Endothelial cell of umbilical vein (primary cell): ENCODE measurements at regions not wholly inside any gene's neighbourhood (a gene's known extent, or its start where the extent isn't known, plus 50 kb on each side); places are given as distances from the start of the nearest gene placed in this dataset.

Source experiments
- BruUV-seq: library from RNA; stranded (reverse); fragments of 400-500 nt; replicated peaks from 2 replicates; lab custom pipeline; 2021; lab: Mats Ljungman, UMichigan
- CTCF ChIA-PET: fragments of 300-600, 350-600 bp; sonication (Branson Sonifier 250); formaldehyde crosslinking; loops from one replicate; lab custom pipeline; 2021; ENCODE audit warnings: antibody characterized with exemption, inconsistent platforms; lab: Charles Lee
- POLR2A ChIA-PET: fragments of 300-600, 350-600 bp; sonication (Branson Sonifier 250); formaldehyde crosslinking; loops from one replicate; lab custom pipeline; 2021; ENCODE audit warnings: antibody characterized with exemption, inconsistent platforms; lab: Charles Lee
- DNase-seq: peaks from one replicate; pipeline ENCODE4 v3.0.0-alpha.2; 2011; ENCODE audit warnings: low read depth, low spot score
- FAIRE-seq: peaks from 2 replicates; lab custom pipeline; 2011; peaks lifted over from hg19 to GRCh38; lab: Jason Lieb, UNC
- H2AFZ ChIP-seq: 2 replicates; pipeline ENCODE4 v1.6.0; 2012; ENCODE audit warnings: low read depth, low read length, control low read depth, inconsistent platforms
- H3K27ac ChIP-seq: 2 replicates; pipeline ENCODE4 v1.5.1; 2011; ENCODE audit warnings: low read depth, mild to moderate bottlenecking, control low read depth, low read length, moderate library complexity; ENCODE audit not compliant: insufficient read depth
- H3K27me3 ChIP-seq, 2 experiments: 2 replicates each; pipeline versions ENCODE4 v1.6.0 to v1.6.1; 2011; ENCODE audit warnings: low read length in 2 of 2, mixed read lengths in 1 of 2; ENCODE audit not compliant: control insufficient read depth in 2 of 2, insufficient read depth in 2 of 2
- H3K36me3 ChIP-seq, 2 experiments: 2 replicates in 1 of 2; 3 replicates in 1 of 2; pipeline ENCODE4 v1.5.1; 2011; ENCODE audit warnings: low read length in 2 of 2, mild to moderate bottlenecking in 1 of 2, moderate library complexity in 1 of 2; ENCODE audit not compliant: control insufficient read depth in 2 of 2, insufficient read depth in 2 of 2; ENCODE audit errors: extremely low read depth in 1 of 2
- H3K4me1 ChIP-seq: 3 replicates; pipeline ENCODE4 v1.5.1; 2011; ENCODE audit warnings: mild to moderate bottlenecking, low read length; ENCODE audit not compliant: control insufficient read depth, insufficient read depth; ENCODE audit errors: extremely low read depth
- H3K4me2 ChIP-seq: 2 replicates; pipeline ENCODE4 v1.6.1; 2011; ENCODE audit warnings: low read length, control low read depth, mixed read lengths; ENCODE audit not compliant: insufficient read depth
- H3K4me3 ChIP-seq, 3 experiments: fragments of 200-600 bp in 1 of 3; sonication (generic), shearing (Covaris generic) in 1 of 3; replicated peaks in 1 of 3; 2 replicates each; pipeline ENCODE4 v1.5.1; 2011 to 2016; ENCODE audit warnings: control low read depth in 3 of 3, low read length in 3 of 3, mild to moderate bottlenecking in 2 of 3, inconsistent platforms in 1 of 3, low read depth in 1 of 3, moderate library complexity in 1 of 3; ENCODE audit not compliant: insufficient read depth in 1 of 3
- H3K79me2 ChIP-seq: 2 replicates; pipeline ENCODE4 v1.6.0; 2012; ENCODE audit warnings: low read length, inconsistent platforms; ENCODE audit not compliant: control insufficient read depth, insufficient read depth
- H3K9ac ChIP-seq: replicated peaks from 2 replicates; pipeline ENCODE3; 2011; ENCODE audit warnings: low read length, control low read depth; ENCODE audit not compliant: insufficient read depth; ENCODE audit errors: extremely low read depth
- H3K9me1 ChIP-seq: replicated peaks from 3 replicates; pipeline ENCODE4 v1.6.0; 2011; ENCODE audit warnings: mild to moderate bottlenecking, low read length; ENCODE audit not compliant: control insufficient read depth, insufficient read depth; ENCODE audit errors: extremely low read depth
- H3K9me3 ChIP-seq: replicated peaks from 2 replicates; pipeline ENCODE4 v1.5.1; 2012; ENCODE audit warnings: low read length, inconsistent platforms; ENCODE audit not compliant: control insufficient read depth, insufficient read depth
- H4K20me1 ChIP-seq: replicated peaks from 2 replicates; pipeline ENCODE3; 2011; ENCODE audit warnings: mild to moderate bottlenecking, low read length; ENCODE audit not compliant: control insufficient read depth, insufficient read depth; ENCODE audit errors: extremely low read depth
- CTCF ChIP-seq, 2 donors: IDR thresholded peaks; 1 replicate in 1 of 2; 2 replicates in 1 of 2; pipeline ENCODE4 v1.5.1; 2011; ENCODE audit warnings: low read length in 2 of 2, mild to moderate bottlenecking in 2 of 2, moderate library complexity in 2 of 2, control low read depth in 1 of 2, inconsistent platforms in 1 of 2, low read depth in 1 of 2; ENCODE audit not compliant: insufficient read depth in 1 of 2; ENCODE audit errors: extremely low read depth in 1 of 2
- EZH2 ChIP-seq: IDR thresholded peaks from 2 replicates; pipeline ENCODE4 v1.6.1; 2012; ENCODE audit warnings: borderline replicate concordance, low read depth, mild to moderate bottlenecking, moderate library complexity, low read length, inconsistent platforms; ENCODE audit not compliant: severe bottlenecking
- FOS ChIP-seq: IDR thresholded peaks from 2 replicates; pipeline ENCODE4 v1.6.1; 2011; ENCODE audit warnings: mild to moderate bottlenecking, low read length, moderate library complexity, borderline replicate concordance; ENCODE audit not compliant: insufficient read depth
- GATA2 ChIP-seq: IDR thresholded peaks from 2 replicates; pipeline ENCODE4 v1.7.0; 2011; ENCODE audit warnings: low read depth, mild to moderate bottlenecking, moderate library complexity, mixed read lengths, low read length; ENCODE audit not compliant: insufficient read length, insufficient read depth
- JUN ChIP-seq: IDR thresholded peaks from 2 replicates; pipeline ENCODE4 v1.6.1; 2011; ENCODE audit warnings: borderline replicate concordance, low read depth; ENCODE audit not compliant: insufficient read length, insufficient read depth
- MAX ChIP-seq: IDR thresholded peaks from 2 replicates; pipeline ENCODE4 v1.6.1; 2011; ENCODE audit not compliant: insufficient read depth, insufficient read length
- MYC ChIP-seq: IDR thresholded peaks from one replicate; pipeline ENCODE4 v1.6.1; 2011; ENCODE audit warnings: mild to moderate bottlenecking, low read depth, low read length
- POLR2A ChIP-seq: IDR thresholded peaks from 2 replicates; pipeline ENCODE4 v1.6.1; 2012; ENCODE audit warnings: low read depth, mild to moderate bottlenecking, control low read depth, low read length
- POLR2AphosphoS5 ChIP-seq: IDR thresholded peaks from 2 replicates; pipeline ENCODE4 v1.6.1; 2012; ENCODE audit warnings: low read depth, mild to moderate bottlenecking, control low read depth, low read length, moderate library complexity; ENCODE audit not compliant: insufficient read depth
- dilution Hi-C: fragments of 300-500 bp; cut with MboI; formaldehyde crosslinking; loops from one replicate; pipeline ENCODE4 v1.15.0; 2019; ENCODE audit warnings: low sequenced_read_pairs; ENCODE audit not compliant: extremely low pct_ligation_motif_present
- intact Hi-C: fragments of 100-400 bp; cut with micrococcal nuclease; formaldehyde crosslinking; loops from one replicate; pipeline ENCODE4 v1.10.0; 2022

GRCh38 chr2:222050981-222051380 is 247.8 kb downstream of the PAX3 start:
- Histone ChIP-seq H3K9me3 (no peaks in the 10 kb centered on the region), H3K36me3 (no peaks in the 10 kb centered on the region), H3K4me2 (no peak overlapping the region), H3K4me3 (no peak overlapping the region), H3K27me3 (peaks cover 1 to 4% of the 10 kb centered on the region in 2 experiments), H3K9me1 (peaks cover 2% of the 10 kb centered on the region), H3K9ac (no peak overlapping the region), H2AFZ (no peak overlapping the region), H3K27ac (no peak overlapping the region), H4K20me1 (no peaks in the 10 kb centered on the region), H3K4me1 (no peaks in the 10 kb centered on the region), H3K79me2 (no peaks in the 10 kb centered on the region)
- intact Hi-C loops (no loop called here), dilution Hi-C loops (no loop called here)
- no peak for DNase-seq
- no peak for TF ChIP-seq MAX
- ChIA-PET CTCF (interaction anchor here (1.6 kb wide), 1 partner anchor 12 kb away, joined by 6 read pairs; no protein-coding TSS in a partner anchor), POLR2A (no interaction called here)
- no peak for FAIRE-seq
- no TSS peak for BruUV-seq

DNA sequence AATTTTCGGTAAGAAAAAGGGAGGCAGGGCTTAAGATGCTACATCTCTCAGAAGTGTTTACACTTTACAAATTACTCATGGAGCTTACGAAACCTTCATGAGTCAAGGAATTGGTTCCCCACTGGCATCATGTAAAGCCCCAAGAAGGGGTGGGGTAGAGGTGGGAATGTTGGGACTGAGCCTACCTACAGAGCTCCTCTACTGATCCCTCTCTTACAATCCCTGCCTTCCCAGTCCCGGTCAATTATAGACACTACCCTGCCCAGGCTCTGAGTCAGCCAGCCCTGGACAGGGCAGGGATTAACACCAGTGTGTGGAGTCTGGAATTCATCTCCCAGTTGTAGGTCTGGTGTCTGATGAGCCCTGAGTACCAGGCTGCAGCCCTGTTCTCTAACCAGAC is 248.9 kb downstream of the PAX3 start:
- H3K27me3 ChIP-seq = peaks cover 1 to 4% of the 10 kb centered on the region in 2 experiments

More for the DNA sequence above, 248.9 kb downstream of the PAX3 start:
- Histone ChIP-seq H3K9ac (no peak overlapping the region), H3K79me2 (no peaks in the 10 kb centered on the region), H2AFZ (no peak overlapping the region), H3K4me1 (no peaks in the 10 kb centered on the region), H3K9me1 (peaks cover 2% of the 10 kb centered on the region), H3K4me3 (no peak overlapping the region), H4K20me1 (no peaks in the 10 kb centered on the region), H3K9me3 (no peaks in the 10 kb centered on the region), H3K36me3 (no peaks in the 10 kb centered on the region), H3K4me2 (no peak overlapping the region), H3K27ac (no peak overlapping the region)
- DNase-seq (no peak), FAIRE-seq (no peak)
- TF ChIP-seq FOS = no peak
- TF ChIP-seq MAX = no peak
- TF ChIP-seq POLR2A = no peak
- TF ChIP-seq EZH2 = no peak
- no peak for TF ChIP-seq POLR2AphosphoS5
- TF ChIP-seq GATA2 = no peak
- TF ChIP-seq CTCF (IDR thresholded peaks at IDR 0.05; ENCODE audit: extremely low read depth in 1 of 2, insufficient read depth in 1 of 2, low read depth in 1 of 2, low read length in 2 of 2) = no peak
- TF ChIP-seq JUN = no peak
- no peak for TF ChIP-seq MYC
- ChIA-PET CTCF (interaction anchor here (1.6 kb wide), 1 partner anchor 11 kb away, joined by 6 read pairs; no protein-coding TSS in a partner anchor), POLR2A (no interaction called here)
- BruUV-seq = no TSS peak
- intact Hi-C loops (no loop called here), dilution Hi-C loops (no loop called here)
